Lung (tissue), 11 donors: ENCODE measurements at regions not wholly inside any gene's neighbourhood (a gene's known extent, or its start where the extent isn't known, plus 50 kb on each side); places are given as distances from the start of the nearest gene placed in this dataset.

ENCODE experiments used
- ATAC-seq: fragments of 200-7000 bp; cut with Tn5 transposase; one replicate; pipeline ENCODE4 v1.9.1; 2020; ENCODE audit warnings: moderate number of reproducible peaks; ENCODE audit not compliant: insufficient read depth, low FRiP score
- DNase-seq, 3 donors: peaks; one replicate each; pipeline ENCODE4 v3.0.0-alpha.2; 2013 to 2017
- H3K27ac ChIP-seq, 2 donors: one replicate each; pipeline ENCODE4 v1.5.1; 2013; ENCODE audit warnings: mild to moderate bottlenecking in 2 of 2, moderate library complexity in 2 of 2, control low read depth in 1 of 2, inconsistent platforms in 1 of 2, low read depth in 1 of 2, low read length in 1 of 2
- H3K27me3 ChIP-seq, 3 donors: one replicate each; pipeline ENCODE4 v1.5.1; 2013; ENCODE audit warnings: low read length in 2 of 3; ENCODE audit not compliant: control insufficient read depth in 3 of 3, insufficient read depth in 3 of 3
- H3K36me3 ChIP-seq, 4 donors: one replicate each; pipeline ENCODE4 v1.5.1; 2013; ENCODE audit warnings: low read length in 4 of 4, mild to moderate bottlenecking in 1 of 4, moderate library complexity in 1 of 4; ENCODE audit not compliant: control insufficient read depth in 4 of 4, insufficient read depth in 4 of 4
- H3K4me1 ChIP-seq, 5 donors: one replicate each; pipeline ENCODE4 v1.5.1; 2013; ENCODE audit warnings: low read length in 5 of 5, mild to moderate bottlenecking in 2 of 5, moderate library complexity in 1 of 5; ENCODE audit not compliant: control insufficient read depth in 5 of 5, insufficient read depth in 5 of 5
- H3K4me3 ChIP-seq: one replicate; pipeline ENCODE4 v1.5.1; 2013; ENCODE audit warnings: mild to moderate bottlenecking, control low read depth, moderate library complexity
- H3K9ac ChIP-seq, 2 donors: one replicate each; pipeline ENCODE4 v1.5.1; 2013; ENCODE audit warnings: low read length in 2 of 2, control low read depth in 1 of 2; ENCODE audit not compliant: insufficient read depth in 1 of 2
- H3K9me3 ChIP-seq, 4 donors: one replicate each; pipeline ENCODE4 v1.5.1; 2013; ENCODE audit warnings: low read length in 3 of 4, mild to moderate bottlenecking in 1 of 4, moderate library complexity in 1 of 4; ENCODE audit not compliant: control insufficient read depth in 4 of 4, insufficient read depth in 3 of 4
- CTCF ChIP-seq: IDR thresholded peaks from 2 replicates; pipeline ENCODE4 v1.5.1; 2012; ENCODE audit warnings: mild to moderate bottlenecking; ENCODE audit errors: control extremely low read depth, extremely low read depth
- WGBS, 2 donors: extraction: QIAGEN DNeasy Blood & Tissue Kit; methylation state at CpG; one replicate each; pipeline ENCODE4 v1.1.7; 2013; 5-methylcytosine and 5-hydroxymethylcytosine counted together
- donor health status: control.
- donor health status: control.
- donor health status: Bipolar disorder and iron deficiency.
- donor health status: healthy.
- donor health status: DM: yes; HTN: yes; CAD: no.

- WGBS, 2 donors, result 71 to 77% methylated on average over 1 of the region's 1 CpG
- Histone ChIP-seq H3K4me1 (no peaks in the 10 kb centered on the region), H3K27me3 (peaks cover 0 to 4% (median 0%) of the 10 kb centered on the region in 3 donors), H3K4me3 (no peak overlapping the region), H3K9ac (no peak overlapping the region), H3K27ac (no peak overlapping the region), H3K36me3 (no peaks in the 10 kb centered on the region), H3K9me3 (peaks cover 0 to 7% (median 0%) of the 10 kb centered on the region in 4 donors)
- ATAC-seq (no peak), DNase-seq (no peak)
- no peak for TF ChIP-seq CTCF
Observed at GRCh38 chr2:61774351-61774750, 79.5 kb downstream of the FAM161A start.

- Histone ChIP-seq H3K4me3 (no peak overlapping the region), H3K9ac (no peak overlapping the region), H3K4me1 (no peaks in the 10 kb centered on the region), H3K36me3 (no peaks in the 10 kb centered on the region), H3K27me3 (peaks cover 0 to 5% (median 0%) of the 10 kb centered on the region in 3 donors), H3K27ac (no peak overlapping the region), H3K9me3 (no peaks in the 10 kb centered on the region)
- WGBS, 2 donors, result 65 to 71% methylated on average over 7 of the region's 7 CpGs
- ATAC-seq, result no peak
- DNase-seq, result no peak
- no peak for TF ChIP-seq CTCF
Observed at GRCh38 chr2:61771904-61772845, 81.7 kb downstream of the FAM161A start.

GRCh38 chr2:61770746-61771145 is 83.1 kb downstream of the FAM161A start:
- no peak overlapping the region for H3K9ac ChIP-seq
- H3K9me3 ChIP-seq, result no peaks in the 10 kb centered on the region
- no peaks in the 10 kb centered on the region for H3K36me3 ChIP-seq
- no peaks in the 10 kb centered on the region for H3K4me1 ChIP-seq
- ATAC-seq (no peak), DNase-seq (no peak)
- TF ChIP-seq CTCF, result no peak
- H3K27me3 ChIP-seq, result peaks cover 0 to 5% (median 0%) of the 10 kb centered on the region in 3 donors
- H3K27ac ChIP-seq, result no peak overlapping the region
- H3K4me3 ChIP-seq, result no peak overlapping the region

GRCh38 chr2:61770298-61770697 is 83.6 kb downstream of the FAM161A start:
- H3K4me3 ChIP-seq, result no peak overlapping the region
- no peak for ATAC-seq
- WGBS, 2 donors, result 81 to 82% methylated on average over 1 of the region's 1 CpG
- H3K27me3 ChIP-seq, result peaks cover 0 to 5% (median 0%) of the 10 kb centered on the region in 3 donors
- no peak for TF ChIP-seq CTCF
- no peaks in the 10 kb centered on the region for H3K9me3 ChIP-seq
- no peak for DNase-seq
- H3K36me3 ChIP-seq, result no peaks in the 10 kb centered on the region
- no peak overlapping the region for H3K27ac ChIP-seq
- H3K9ac ChIP-seq, result no peak overlapping the region
- no peaks in the 10 kb centered on the region for H3K4me1 ChIP-seq
